Activated naive CD4-positive, alpha-beta T cell treated with anti-CD3 and anti-CD28 coated beads, Interleukin-2, amount 10 ng/mL, durations not matched to agents 7 days and 5 days (primary cell): ENCODE measurements at regions not wholly inside any gene's neighbourhood (a gene's known extent, or its start where the extent isn't known, plus 50 kb on each side); places are given as distances from the start of the nearest gene placed in this dataset.

Source experiments
- CTCF ChIA-PET: fragments of 350-600 bp; sonication (Branson Sonifier 250); formaldehyde crosslinking; loops from one replicate; lab custom pipeline; 2021; ENCODE audit warnings: antibody characterized with exemption; lab: Charles Lee
- DNase-seq: peaks from one replicate; pipeline ENCODE4 v3.0.0-alpha.2; 2020
- H3K27ac Mint-ChIP-seq: one replicate; pipeline ENCODE4 v1.8.0; 2021; ENCODE audit warnings: mild to moderate bottlenecking, moderate library complexity, mixed read lengths
- H3K27me3 Mint-ChIP-seq: one replicate; pipeline ENCODE4 v1.8.0; 2021; ENCODE audit warnings: mild to moderate bottlenecking, mixed read lengths
- H3K36me3 Mint-ChIP-seq: one replicate; pipeline ENCODE4 v1.8.0; 2021; ENCODE audit warnings: mixed read lengths
- H3K4me1 Mint-ChIP-seq: one replicate; pipeline ENCODE4 v1.8.0; 2021; ENCODE audit warnings: mixed read lengths
- H3K4me3 Mint-ChIP-seq: one replicate; pipeline ENCODE4 v1.8.0; 2021; ENCODE audit warnings: mild to moderate bottlenecking, moderate library complexity, mixed read lengths
- H3K9me3 Mint-ChIP-seq: one replicate; pipeline ENCODE4 v1.8.0; 2021; ENCODE audit warnings: mixed read lengths

GRCh38 chr6:90922325-90922724 lies 335.5 kb upstream of the MAP3K7 start:
- Mint-ChIP-seq H3K27ac (no peak overlapping the region), H3K27me3 (peaks cover 3% of the 10 kb centered on the region), H3K4me1 (no peaks in the 10 kb centered on the region), H3K4me3 (no peak overlapping the region), H3K9me3 (no peaks in the 10 kb centered on the region), H3K36me3 (no peaks in the 10 kb centered on the region)
- no peak for DNase-seq
- CTCF ChIA-PET = no interaction called here

GRCh38 chr6:90918361-90918760 lies 331.5 kb upstream of the MAP3K7 start:
- Mint-ChIP-seq H3K4me3 (no peak overlapping the region), H3K27me3 (peaks cover 7% of the 10 kb centered on the region), H3K27ac (no peak overlapping the region), H3K4me1 (no peaks in the 10 kb centered on the region), H3K36me3 (no peaks in the 10 kb centered on the region), H3K9me3 (no peaks in the 10 kb centered on the region)
- DNase-seq = no peak
- CTCF ChIA-PET = no interaction called here

- Mint-ChIP-seq H3K4me1 (no peaks in the 10 kb centered on the region), H3K27me3 (peaks cover 7% of the 10 kb centered on the region), H3K4me3 (no peak overlapping the region), H3K36me3 (no peaks in the 10 kb centered on the region), H3K27ac (no peak overlapping the region), H3K9me3 (no peaks in the 10 kb centered on the region)
- DNase-seq = no peak
- CTCF ChIA-PET = no interaction called here
These were observed 330.5 kb upstream of the MAP3K7 start for GRCh38 chr6:90917376-90917775.

GRCh38 chr6:90916968-90917367 lies 330.1 kb upstream of the MAP3K7 start:
- CTCF ChIA-PET = no interaction called here
- no peak overlapping the region for H3K4me3 Mint-ChIP-seq
- H3K9me3 Mint-ChIP-seq = no peaks in the 10 kb centered on the region
- H3K27me3 Mint-ChIP-seq = peaks cover 4% of the 10 kb centered on the region
- H3K36me3 Mint-ChIP-seq = no peaks in the 10 kb centered on the region
- H3K27ac Mint-ChIP-seq = no peak overlapping the region
- no peaks in the 10 kb centered on the region for H3K4me1 Mint-ChIP-seq
- no peak for DNase-seq

- H3K9me3 Mint-ChIP-seq = no peaks in the 10 kb centered on the region
- H3K4me1 Mint-ChIP-seq = no peaks in the 10 kb centered on the region
- DNase-seq = no peak
- CTCF ChIA-PET = no interaction called here
- H3K27me3 Mint-ChIP-seq = peaks cover 7% of the 10 kb centered on the region
- no peak overlapping the region for H3K27ac Mint-ChIP-seq
- no peaks in the 10 kb centered on the region for H3K36me3 Mint-ChIP-seq
- no peak overlapping the region for H3K4me3 Mint-ChIP-seq
These were observed 328.5 kb upstream of the MAP3K7 start for GRCh38 chr6:90915224-90915915.

GRCh38 chr6:90914312-90914711 lies 327.4 kb upstream of the MAP3K7 start:
- no peak for DNase-seq
- Mint-ChIP-seq H3K27me3 (peaks cover 8% of the 10 kb centered on the region), H3K27ac (no peak overlapping the region), H3K9me3 (no peaks in the 10 kb centered on the region), H3K36me3 (no peaks in the 10 kb centered on the region), H3K4me1 (no peaks in the 10 kb centered on the region), H3K4me3 (no peak overlapping the region)
- CTCF ChIA-PET = no interaction called here

- H3K27me3 Mint-ChIP-seq = peaks cover 8% of the 10 kb centered on the region
- no peaks in the 10 kb centered on the region for H3K36me3 Mint-ChIP-seq
- H3K27ac Mint-ChIP-seq = no peak overlapping the region
- H3K4me1 Mint-ChIP-seq = no peaks in the 10 kb centered on the region
- no peak for DNase-seq
- H3K9me3 Mint-ChIP-seq = no peaks in the 10 kb centered on the region
- no peak overlapping the region for H3K4me3 Mint-ChIP-seq
- CTCF ChIA-PET = no interaction called here
These were observed 326.5 kb upstream of the MAP3K7 start for GRCh38 chr6:90913266-90913960.

- no peak overlapping the region for H3K4me3 Mint-ChIP-seq
- no peaks in the 10 kb centered on the region for H3K9me3 Mint-ChIP-seq
- H3K27me3 Mint-ChIP-seq = peaks cover 14% of the 10 kb centered on the region
- CTCF ChIA-PET = no interaction called here
- no peak overlapping the region for H3K27ac Mint-ChIP-seq
- no peak for DNase-seq
- H3K36me3 Mint-ChIP-seq = no peaks in the 10 kb centered on the region
- H3K4me1 Mint-ChIP-seq = no peaks in the 10 kb centered on the region
These were observed 324.8 kb upstream of the MAP3K7 start for GRCh38 chr6:90911642-90912041.

GRCh38 chr6:90910893-90911292 lies 324.0 kb upstream of the MAP3K7 start:
- H3K36me3 Mint-ChIP-seq = no peaks in the 10 kb centered on the region
- H3K4me1 Mint-ChIP-seq = no peaks in the 10 kb centered on the region
- H3K4me3 Mint-ChIP-seq = no peak overlapping the region
- H3K9me3 Mint-ChIP-seq = no peaks in the 10 kb centered on the region
- H3K27ac Mint-ChIP-seq = no peak overlapping the region
- peaks cover 14% of the 10 kb centered on the region for H3K27me3 Mint-ChIP-seq
- CTCF ChIA-PET = no interaction called here
- no peak for DNase-seq

GRCh38 chr6:90907931-90908655 lies 321.2 kb upstream of the MAP3K7 start:
- no peak overlapping the region for H3K27ac Mint-ChIP-seq
- no peaks in the 10 kb centered on the region for H3K9me3 Mint-ChIP-seq
- H3K4me3 Mint-ChIP-seq = no peak overlapping the region
- H3K4me1 Mint-ChIP-seq = no peaks in the 10 kb centered on the region
- no peak for DNase-seq
- CTCF ChIA-PET = no interaction called here
- H3K27me3 Mint-ChIP-seq = peaks cover 10% of the 10 kb centered on the region
- no peaks in the 10 kb centered on the region for H3K36me3 Mint-ChIP-seq

GRCh38 chr6:90905351-90905750 lies 318.5 kb upstream of the MAP3K7 start:
- H3K27me3 Mint-ChIP-seq = peaks cover 7% of the 10 kb centered on the region
- H3K9me3 Mint-ChIP-seq = no peaks in the 10 kb centered on the region
- CTCF ChIA-PET = no interaction called here
- H3K4me1 Mint-ChIP-seq = no peaks in the 10 kb centered on the region
- no peak for DNase-seq
- no peak overlapping the region for H3K27ac Mint-ChIP-seq
- no peaks in the 10 kb centered on the region for H3K36me3 Mint-ChIP-seq
- no peak overlapping the region for H3K4me3 Mint-ChIP-seq

- CTCF ChIA-PET = no interaction called here
- no peak overlapping the region for H3K27ac Mint-ChIP-seq
These were observed 313.2 kb upstream of the MAP3K7 start for GRCh38 chr6:90900034-90900433.

GRCh38 chr6:90898763-90899162 lies 311.9 kb upstream of the MAP3K7 start:
- Mint-ChIP-seq H3K4me1 (no peaks in the 10 kb centered on the region), H3K27ac (no peak overlapping the region), H3K4me3 (no peak overlapping the region), H3K36me3 (no peaks in the 10 kb centered on the region), H3K9me3 (no peaks in the 10 kb centered on the region), H3K27me3 (peaks cover 4% of the 10 kb centered on the region)
- CTCF ChIA-PET = no interaction called here
- no peak for DNase-seq

More at GRCh38 chr6:90900034-90900433, 313.2 kb upstream of the MAP3K7 start:
- no peak overlapping the region for H3K4me3 Mint-ChIP-seq
- no peaks in the 10 kb centered on the region for H3K9me3 Mint-ChIP-seq
- no peaks in the 10 kb centered on the region for H3K4me1 Mint-ChIP-seq
- peaks cover 4% of the 10 kb centered on the region for H3K27me3 Mint-ChIP-seq
- DNase-seq = no peak
- no peaks in the 10 kb centered on the region for H3K36me3 Mint-ChIP-seq

GRCh38 chr6:90896075-90896547 lies 309.2 kb upstream of the MAP3K7 start:
- Mint-ChIP-seq H3K27me3 (peaks cover 4% of the 10 kb centered on the region), H3K36me3 (no peaks in the 10 kb centered on the region), H3K9me3 (no peaks in the 10 kb centered on the region), H3K4me1 (no peaks in the 10 kb centered on the region), H3K27ac (no peak overlapping the region), H3K4me3 (no peak overlapping the region)
- CTCF ChIA-PET = no interaction called here
- DNase-seq = no peak
